Astrocyte of the spinal cord (primary cell): ENCODE measurements at regions not wholly inside any gene's neighbourhood (a gene's known extent, or its start where the extent isn't known, plus 50 kb on each side); places are given as distances from the start of the nearest gene placed in this dataset.
"Not testable (repeated sequence)": the region's sequence is repeated elsewhere in the genome, so short reads cannot be mapped to it uniquely, and the experiment has no call there.

ENCODE experiments used
- DNase-seq: peaks from one replicate; pipeline ENCODE4 v3.0.0; 2011; ENCODE audit warnings: low read depth, low spot score
- H3K4me3 ChIP-seq: 2 replicates; pipeline ENCODE4 v1.5.1; 2011; ENCODE audit warnings: low read depth, mild to moderate bottlenecking, low read length, moderate library complexity
- CTCF ChIP-seq: IDR thresholded peaks from 2 replicates; pipeline ENCODE4 v1.5.1; 2012; ENCODE audit warnings: low read depth, mild to moderate bottlenecking, low read length, inconsistent platforms
- in situ Hi-C: cut with HindIII; loops from 2 replicates; pipeline ENCODE4 v1.10.0; 2017; ENCODE audit warnings: low sequenced_read_pairs

GRCh38 chr3:6671363-6671762 lies 189.6 kb upstream of the GRM7 start:
- no peak for DNase-seq
- H3K4me3 ChIP-seq: no peak overlapping the region
- TF ChIP-seq CTCF: no peak
- in situ Hi-C loops: no loop called here

- H3K4me3 ChIP-seq: no peak overlapping the region
- no peak for DNase-seq
- no peak for TF ChIP-seq CTCF
- in situ Hi-C loops: no loop called here
Measured at GRCh38 chr3:6679510-6679909, 181.4 kb upstream of the GRM7 start.

- in situ Hi-C loops: no loop called here
- TF ChIP-seq CTCF: no peak
- H3K4me3 ChIP-seq: no peak overlapping the region
- no peak for DNase-seq
Measured at GRCh38 chr3:6680119-6680806, 180.7 kb upstream of the GRM7 start.

- DNase-seq: no peak
- no peak for TF ChIP-seq CTCF
- in situ Hi-C loops: no loop called here
- H3K4me3 ChIP-seq: no peak overlapping the region
Measured at GRCh38 chr3:6697285-6697684, 163.6 kb upstream of the GRM7 start.

- DNase-seq: no peak
- no peak overlapping the region for H3K4me3 ChIP-seq
- in situ Hi-C loops: no loop called here
- TF ChIP-seq CTCF: no peak
Measured at GRCh38 chr3:6697722-6698121, 163.2 kb upstream of the GRM7 start.

- DNase-seq, in situ Hi-C loops, H3K4me3 ChIP-seq: not testable (repeated sequence)
Measured at GRCh38 chr3:6704817-6705216, 156.1 kb upstream of the GRM7 start.

GRCh38 chr3:6706777-6707176 lies 154.1 kb upstream of the GRM7 start:
- in situ Hi-C loops: no loop called here
- DNase-seq: no peak

More at GRCh38 chr3:6706777-6707176, 154.1 kb upstream of the GRM7 start:
- TF ChIP-seq CTCF: no peak
- no peak overlapping the region for H3K4me3 ChIP-seq
